CD14-positive monocyte (primary cell): ENCODE measurements at regions not wholly inside any gene's neighbourhood (a gene's known extent, or its start where the extent isn't known, plus 50 kb on each side); places are given as distances from the start of the nearest gene placed in this dataset.

Experiments used
- DNase-seq, 3 donors: peaks; one replicate each; pipeline ENCODE4 v3.0.0-alpha.2; 2011 to 2022
- H2AFZ ChIP-seq: 2 replicates; pipeline ENCODE4 v1.6.0; 2012; ENCODE audit warnings: mild to moderate bottlenecking, low read depth, low read length, inconsistent platforms; ENCODE audit not compliant: insufficient read depth, poor library complexity, severe bottlenecking
- H3K27ac ChIP-seq, 2 donors: 1 replicate in 1 of 2; 2 replicates in 1 of 2; pipeline ENCODE4 v1.5.1; 2012 to 2013; ENCODE audit warnings: low read length in 2 of 2, control low read depth in 1 of 2, inconsistent platforms in 1 of 2, low read depth in 1 of 2, mild to moderate bottlenecking in 1 of 2
- H3K27me3 ChIP-seq, 2 donors: one replicate each; pipeline versions ENCODE4 v1.6.0 to v1.6.1; 2011 to 2013; ENCODE audit warnings: low read length in 2 of 2; ENCODE audit not compliant: control insufficient read depth in 2 of 2, insufficient read depth in 2 of 2
- H3K36me3 ChIP-seq, 2 donors: replicated peaks in 1 of 2; 1 replicate in 1 of 2; 2 replicates in 1 of 2; pipeline versions ENCODE4 v1.5.1 to v1.6.1; 2012 to 2013; ENCODE audit warnings: low read length in 2 of 2, control low read depth in 1 of 2, inconsistent platforms in 1 of 2, mild to moderate bottlenecking in 1 of 2; ENCODE audit not compliant: insufficient read depth in 2 of 2, control insufficient read depth in 1 of 2
- H3K4me1 ChIP-seq, 2 donors: 1 replicate in 1 of 2; 2 replicates in 1 of 2; pipeline versions ENCODE4 v1.5.1 to v1.6.1; 2012 to 2013; ENCODE audit warnings: low read length in 2 of 2, control low read depth in 1 of 2, inconsistent platforms in 1 of 2, mild to moderate bottlenecking in 1 of 2, moderate library complexity in 1 of 2; ENCODE audit not compliant: insufficient read depth in 2 of 2, control insufficient read depth in 1 of 2
- H3K4me2 ChIP-seq: replicated peaks from 2 replicates; pipeline ENCODE3; 2012; ENCODE audit warnings: low read length, moderate library complexity, mild to moderate bottlenecking; ENCODE audit not compliant: poor library complexity, severe bottlenecking; ENCODE audit errors: extremely low read depth
- H3K4me3 ChIP-seq, 3 experiments: fragments of 200-600 bp in 1 of 3; sonication (generic) in 1 of 3; replicated peaks in 1 of 3; 1 replicate in 2 of 3; 2 replicates in 1 of 3; pipeline ENCODE4 v1.5.1; 2011 to 2013; ENCODE audit warnings: low read length in 3 of 3, mild to moderate bottlenecking in 3 of 3, control low read depth in 2 of 3, low read depth in 2 of 3, inconsistent platforms in 1 of 3, moderate library complexity in 1 of 3
- H3K79me2 ChIP-seq: 2 replicates; pipeline ENCODE4 v1.6.0; 2012; ENCODE audit warnings: mild to moderate bottlenecking, control low read depth, inconsistent platforms, low read length, moderate library complexity; ENCODE audit not compliant: insufficient read depth
- H3K9ac ChIP-seq: 2 replicates; pipeline ENCODE4 v1.6.0; 2017; ENCODE audit warnings: low read length, mild to moderate bottlenecking; ENCODE audit not compliant: insufficient read depth, poor library complexity, severe bottlenecking
- H3K9me3 ChIP-seq, 2 donors: replicated peaks in 1 of 2; 1 replicate in 1 of 2; 2 replicates in 1 of 2; pipeline versions ENCODE4 v1.5.1 to v1.6.1; 2012 to 2013; ENCODE audit warnings: low read length in 2 of 2, control low read depth in 1 of 2; ENCODE audit not compliant: control insufficient read depth in 1 of 2, insufficient read depth in 1 of 2
- H4K20me1 ChIP-seq: 2 replicates; pipeline ENCODE4 v1.6.0; 2012; ENCODE audit warnings: mild to moderate bottlenecking, low read length, control low read depth, moderate library complexity; ENCODE audit not compliant: insufficient read depth
- H3K27ac Mint-ChIP-seq, 7 donors: one replicate each; pipeline ENCODE4 v1.8.0; 2020; ENCODE audit warnings: mild to moderate bottlenecking in 7 of 7, mixed read lengths in 7 of 7, moderate library complexity in 6 of 7, inconsistent platforms in 2 of 7
- H3K27me3 Mint-ChIP-seq, 3 donors: one replicate each; pipeline ENCODE4 v1.8.0; 2021 to 2022; ENCODE audit warnings: low read depth in 3 of 3, mild to moderate bottlenecking in 3 of 3, mixed read lengths in 3 of 3, moderate library complexity in 3 of 3, inconsistent platforms in 1 of 3
- H3K36me3 Mint-ChIP-seq, 2 donors: one replicate each; pipeline ENCODE4 v1.8.0; 2020; ENCODE audit warnings: mixed read lengths in 2 of 2, inconsistent platforms in 1 of 2, mild to moderate bottlenecking in 1 of 2
- H3K4me1 Mint-ChIP-seq: one replicate; pipeline ENCODE4 v1.8.0; 2020; ENCODE audit warnings: mild to moderate bottlenecking, mixed read lengths
- H3K4me3 Mint-ChIP-seq, 2 donors: one replicate each; pipeline ENCODE4 v1.8.0; 2020; ENCODE audit warnings: mild to moderate bottlenecking in 2 of 2, mixed read lengths in 2 of 2, moderate library complexity in 1 of 2
- H3K9me3 Mint-ChIP-seq, 7 donors: one replicate each; pipeline ENCODE4 v1.8.0; 2020 to 2022; ENCODE audit warnings: mixed read lengths in 7 of 7, mild to moderate bottlenecking in 6 of 7, moderate library complexity in 6 of 7, inconsistent platforms in 2 of 7
- WGBS: methylation state at CpG from one replicate; pipeline ENCODE4 v1.1.5; 2013; ENCODE audit warnings: missing lambda C conversion rate; ENCODE audit not compliant: insufficient coverage; 5-methylcytosine and 5-hydroxymethylcytosine counted together
- intact Hi-C, 2 donors: fragments of 100-400 bp; cut with micrococcal nuclease; formaldehyde crosslinking; loops; one replicate each; pipeline versions ENCODE4 v1.15.0 to v1.15.1; 2023
- TF ChIP-seq, protein P1 (sequence below): fragments of 200-600 bp; IDR thresholded peaks from one replicate; pipeline ENCODE4 v1.8.0; 2022; ENCODE audit warnings: antibody characterized with exemption, mild to moderate bottlenecking

- WGBS, result no CpG with 5 or more reads among the region's 2 CpGs
- TF ChIP-seq, protein P1, sequence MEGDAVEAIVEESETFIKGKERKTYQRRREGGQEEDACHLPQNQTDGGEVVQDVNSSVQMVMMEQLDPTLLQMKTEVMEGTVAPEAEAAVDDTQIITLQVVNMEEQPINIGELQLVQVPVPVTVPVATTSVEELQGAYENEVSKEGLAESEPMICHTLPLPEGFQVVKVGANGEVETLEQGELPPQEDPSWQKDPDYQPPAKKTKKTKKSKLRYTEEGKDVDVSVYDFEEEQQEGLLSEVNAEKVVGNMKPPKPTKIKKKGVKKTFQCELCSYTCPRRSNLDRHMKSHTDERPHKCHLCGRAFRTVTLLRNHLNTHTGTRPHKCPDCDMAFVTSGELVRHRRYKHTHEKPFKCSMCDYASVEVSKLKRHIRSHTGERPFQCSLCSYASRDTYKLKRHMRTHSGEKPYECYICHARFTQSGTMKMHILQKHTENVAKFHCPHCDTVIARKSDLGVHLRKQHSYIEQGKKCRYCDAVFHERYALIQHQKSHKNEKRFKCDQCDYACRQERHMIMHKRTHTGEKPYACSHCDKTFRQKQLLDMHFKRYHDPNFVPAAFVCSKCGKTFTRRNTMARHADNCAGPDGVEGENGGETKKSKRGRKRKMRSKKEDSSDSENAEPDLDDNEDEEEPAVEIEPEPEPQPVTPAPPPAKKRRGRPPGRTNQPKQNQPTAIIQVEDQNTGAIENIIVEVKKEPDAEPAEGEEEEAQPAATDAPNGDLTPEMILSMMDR, result no peak
Observed at GRCh38 chr18:53747210-53747609, 477.3 kb downstream of the MBD2 start.

GRCh38 chr18:53745986-53746385, 478.5 kb downstream of the MBD2 start:
- intact Hi-C loops, result no loop called here
- H3K4me3 Mint-ChIP-seq, result no peak overlapping the region

More at GRCh38 chr18:53747210-53747609, 477.3 kb downstream of the MBD2 start:
- Mint-ChIP-seq H3K4me3 (no peak overlapping the region), H3K27me3 (peaks cover 0 to 2% (median 0%) of the 10 kb centered on the region in 3 donors), H3K4me1 (no peaks in the 10 kb centered on the region), H3K27ac (no peak overlapping the region), H3K36me3 (no peaks in the 10 kb centered on the region), H3K9me3 (peaks cover 0 to 14% (median 0%) of the 10 kb centered on the region in 7 donors)
- no peaks in the 10 kb centered on the region for H3K27me3 ChIP-seq
- H3K9ac ChIP-seq, result no peak overlapping the region
- no peaks in the 10 kb centered on the region for H3K36me3 ChIP-seq
- no peak overlapping the region for H3K4me2 ChIP-seq
- H3K4me1 ChIP-seq, result no peaks in the 10 kb centered on the region
- no peaks in the 10 kb centered on the region for H3K79me2 ChIP-seq
- H3K9me3 ChIP-seq, result no peaks in the 10 kb centered on the region
- H3K4me3 ChIP-seq, result no peak overlapping the region
- intact Hi-C loops, result no loop called here
- H4K20me1 ChIP-seq, result no peaks in the 10 kb centered on the region
- no peak overlapping the region for H2AFZ ChIP-seq
- no peak for DNase-seq
- no peak overlapping the region for H3K27ac ChIP-seq

More at GRCh38 chr18:53745986-53746385, 478.5 kb downstream of the MBD2 start:
- no peak overlapping the region for H3K9ac ChIP-seq
- no peak overlapping the region for H3K4me2 ChIP-seq
- Mint-ChIP-seq H3K9me3 (peaks cover 0 to 14% (median 0%) of the 10 kb centered on the region in 7 donors), H3K36me3 (no peaks in the 10 kb centered on the region), H3K4me1 (no peaks in the 10 kb centered on the region), H3K27me3 (peaks cover 0 to 2% (median 0%) of the 10 kb centered on the region in 3 donors), H3K27ac (no peak overlapping the region)
- no peaks in the 10 kb centered on the region for H3K4me1 ChIP-seq
- no peak overlapping the region for H3K4me3 ChIP-seq
- no peaks in the 10 kb centered on the region for H3K27me3 ChIP-seq
- H3K79me2 ChIP-seq, result no peaks in the 10 kb centered on the region
- H2AFZ ChIP-seq, result no peak overlapping the region
- no peak for DNase-seq
- TF ChIP-seq, protein P1, result no peak
- H3K9me3 ChIP-seq, result no peaks in the 10 kb centered on the region
- WGBS, result no CpG with 5 or more reads among the region's 1 CpG
- no peaks in the 10 kb centered on the region for H3K36me3 ChIP-seq
- H3K27ac ChIP-seq, result no peak overlapping the region
- H4K20me1 ChIP-seq, result no peaks in the 10 kb centered on the region
